Neural cell (in vitro differentiated cells): ENCODE measurements at regions not wholly inside any gene's neighbourhood (a gene's known extent, or its start where the extent isn't known, plus 50 kb on each side); places are given as distances from the start of the nearest gene placed in this dataset.

ENCODE experiments used
- H2AFZ ChIP-seq: fragments of 200-600, 300-800 bp; sonication (generic), shearing (Covaris generic); 2 replicates; pipeline ENCODE4 v1.6.0; 2014; ENCODE audit warnings: low read depth, mild to moderate bottlenecking, antibody characterized with exemption, low read length, moderate library complexity
- H3F3A ChIP-seq: fragments of 200-600 bp; shearing (Covaris generic); 2 replicates; pipeline ENCODE4 v1.6.1; 2016; ENCODE audit warnings: mild to moderate bottlenecking, moderate library complexity, mixed read lengths, antibody characterized with exemption, low read length; ENCODE audit not compliant: insufficient read depth, poor library complexity, severe bottlenecking
- H3K27ac ChIP-seq: fragments of 200-600, 300-800 bp; sonication (generic), shearing (Covaris generic); 2 replicates; pipeline ENCODE4 v1.5.1; 2014; ENCODE audit warnings: mild to moderate bottlenecking, low read length, moderate library complexity
- H3K27me3 ChIP-seq: fragments of 300-800, 200-600 bp; sonication (generic), shearing (Covaris generic); 2 replicates; pipeline ENCODE4 v1.6.0; 2014; ENCODE audit warnings: mild to moderate bottlenecking, low read depth, low read length, moderate library complexity; ENCODE audit not compliant: insufficient read depth
- H3K36me3 ChIP-seq: fragments of 300-800, 200-600 bp; sonication (generic), shearing (Covaris generic); 2 replicates; pipeline ENCODE4 v1.5.1; 2014; ENCODE audit warnings: mild to moderate bottlenecking, antibody characterized with exemption, low read length, moderate library complexity; ENCODE audit not compliant: insufficient read depth
- H3K4me2 ChIP-seq: fragments of 300-800, 200-600 bp; sonication (generic), shearing (Covaris generic); 2 replicates; pipeline ENCODE4 v1.6.0; 2014; ENCODE audit warnings: mild to moderate bottlenecking, low read length
- H3K4me3 ChIP-seq: fragments of 300-800, 200-600 bp; sonication (generic), shearing (Covaris generic); 2 replicates; pipeline ENCODE4 v1.5.1; 2014; ENCODE audit warnings: mild to moderate bottlenecking, low read length, moderate library complexity
- H3K79me2 ChIP-seq: fragments of 200-600 bp; shearing (Covaris generic); replicated peaks from 2 replicates; pipeline ENCODE4 v1.6.0; 2014; ENCODE audit warnings: mild to moderate bottlenecking, low read length, moderate library complexity; ENCODE audit not compliant: insufficient read depth
- H3K9ac ChIP-seq: fragments of 300-800, 200-600 bp; sonication (generic), shearing (Covaris generic); 2 replicates; pipeline ENCODE4 v1.6.1; 2016; ENCODE audit warnings: mild to moderate bottlenecking, low read length, mixed read lengths
- H3K9me2 ChIP-seq: fragments of 200-600 bp; shearing (Covaris generic); 2 replicates; pipeline ENCODE4 v1.6.1; 2016; ENCODE audit warnings: mild to moderate bottlenecking, low read length, mixed read lengths; ENCODE audit not compliant: insufficient read depth
- H3K9me3 ChIP-seq: fragments of 200-600, 300-800 bp; sonication (generic), shearing (Covaris generic); 2 replicates; pipeline ENCODE4 v1.6.1; 2016; ENCODE audit warnings: mild to moderate bottlenecking, mixed run types, low read length, moderate library complexity, mixed read lengths
- H4K20me1 ChIP-seq: fragments of 200-600 bp; shearing (Covaris generic); 2 replicates; pipeline ENCODE4 v1.6.1; 2016; ENCODE audit warnings: mild to moderate bottlenecking, mixed run types; ENCODE audit not compliant: insufficient read depth
- CTCF ChIP-seq: fragments of 450-650 bp; IDR thresholded peaks from 2 replicates; pipeline ENCODE4 v1.5.1; 2014; ENCODE audit warnings: antibody characterized with exemption, mild to moderate bottlenecking, moderate library complexity; ENCODE audit not compliant: poor library complexity, severe bottlenecking
- EP300 ChIP-seq: fragments of 450-650 bp; conservative IDR thresholded peaks from 2 replicates; pipeline ENCODE4 v1.6.1; 2014; ENCODE audit warnings: antibody characterized with exemption, mild to moderate bottlenecking, moderate library complexity; ENCODE audit not compliant: poor library complexity, severe bottlenecking
- EZH2 ChIP-seq: fragments of 200-600, 300-800 bp; shearing (Covaris generic), sonication (generic); IDR thresholded peaks from 2 replicates; pipeline ENCODE4 v1.6.1; 2014; ENCODE audit warnings: antibody characterized with exemption, low read length, borderline replicate concordance, mild to moderate bottlenecking; ENCODE audit not compliant: insufficient read depth, poor library complexity, severe bottlenecking
- MXI1 ChIP-seq: fragments of 450-650 bp; conservative IDR thresholded peaks from 2 replicates; pipeline ENCODE4 v1.6.1; 2014; ENCODE audit warnings: antibody characterized with exemption, mild to moderate bottlenecking; ENCODE audit not compliant: poor library complexity, severe bottlenecking
- POLR2AphosphoS5 ChIP-seq: IDR thresholded peaks from 2 replicates; pipeline ENCODE4 v1.6.1; 2012
- RAD21 ChIP-seq: fragments of 450-650 bp; conservative IDR thresholded peaks from 2 replicates; pipeline ENCODE4 v1.6.1; 2014; ENCODE audit warnings: antibody characterized with exemption, mild to moderate bottlenecking, moderate library complexity
- REST ChIP-seq: IDR thresholded peaks from 2 replicates; pipeline ENCODE4 v1.6.1; 2012; ENCODE audit warnings: borderline replicate concordance
- SMC3 ChIP-seq: fragments of 450-650 bp; conservative IDR thresholded peaks from 2 replicates; pipeline ENCODE4 v1.6.1; 2014; ENCODE audit warnings: antibody characterized with exemption, mild to moderate bottlenecking, moderate library complexity; ENCODE audit not compliant: poor library complexity
- TAF1 ChIP-seq: IDR thresholded peaks from 2 replicates; pipeline ENCODE4 v1.6.1; 2012; ENCODE audit warnings: low read depth

- Histone ChIP-seq H3F3A (no peaks in the 10 kb centered on the region), H3K79me2 (no peaks in the 10 kb centered on the region), H3K9ac (no peak overlapping the region), H3K9me2 (no peaks in the 10 kb centered on the region), H3K36me3 (no peaks in the 10 kb centered on the region), H3K4me3 (no peak overlapping the region), H3K9me3 (no peaks in the 10 kb centered on the region), H3K27ac (no peak overlapping the region), H3K4me2 (no peak overlapping the region), H2AFZ (no peak overlapping the region), H3K27me3 (no peaks in the 10 kb centered on the region), H4K20me1 (no peaks in the 10 kb centered on the region)
- no peak for TF ChIP-seq TAF1
- TF ChIP-seq EP300: no peak
- TF ChIP-seq CTCF: no peak
- no peak for TF ChIP-seq EZH2
- no peak for TF ChIP-seq RAD21
- no peak for TF ChIP-seq MXI1
- TF ChIP-seq REST: no peak
- no peak for TF ChIP-seq POLR2AphosphoS5
- no peak for TF ChIP-seq SMC3
Observed at GRCh38 chr7:88465600-88465999, 158.9 kb upstream of the STEAP4 start.

- H3K27ac ChIP-seq: no peak overlapping the region
- TF ChIP-seq SMC3: no peak
- no peak for TF ChIP-seq EZH2
- TF ChIP-seq CTCF: no peak
- no peak for TF ChIP-seq TAF1
- TF ChIP-seq MXI1: no peak
- no peak overlapping the region for H3K4me3 ChIP-seq
- no peaks in the 10 kb centered on the region for H3F3A ChIP-seq
- no peak overlapping the region for H3K9ac ChIP-seq
- H3K9me3 ChIP-seq: no peaks in the 10 kb centered on the region
- no peak overlapping the region for H3K4me2 ChIP-seq
- H3K27me3 ChIP-seq: no peaks in the 10 kb centered on the region
- H3K79me2 ChIP-seq: no peaks in the 10 kb centered on the region
- no peaks in the 10 kb centered on the region for H4K20me1 ChIP-seq
- no peak overlapping the region for H2AFZ ChIP-seq
- H3K36me3 ChIP-seq: no peaks in the 10 kb centered on the region
- no peaks in the 10 kb centered on the region for H3K9me2 ChIP-seq
Observed at GRCh38 chr7:88462799-88463198, 156.1 kb upstream of the STEAP4 start.
